ENCODE measurements at regions not wholly inside any gene's neighbourhood (a gene's known extent, or its start where the extent isn't known, plus 50 kb on each side); places are given as distances from the start of the nearest gene placed in this dataset.

DNA sequence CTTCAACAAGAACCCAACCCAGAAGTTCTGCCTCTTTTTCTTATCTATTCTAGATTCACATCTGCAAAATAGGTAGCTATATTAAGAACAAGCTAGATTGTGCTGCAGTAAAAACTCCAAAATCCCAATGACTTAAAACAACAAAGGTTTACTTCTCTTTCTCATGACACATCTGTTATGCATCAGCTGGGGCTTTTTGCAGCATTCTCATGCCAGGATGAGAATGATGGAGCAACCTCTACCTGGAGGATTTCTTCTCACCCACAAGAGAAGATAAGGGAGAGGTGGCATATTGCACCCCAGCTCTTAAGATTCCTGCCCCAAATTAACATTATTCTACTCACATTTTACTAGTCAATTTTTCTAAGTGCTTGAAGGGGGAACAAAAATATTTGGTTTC is 152.3 kb upstream of the SPAG17 start:
- no peak for TF ChIP-seq FOXP2 (optimal IDR thresholded peaks at IDR 0.05; ENCODE audit: borderline replicate concordance, extremely low read depth, extremely low read length, insufficient read depth)
- no peak for TF ChIP-seq POLR2AphosphoS5 (IDR thresholded peaks at IDR 0.05; ENCODE audit: low read depth, low read length)
- no peak for TF ChIP-seq SIN3A (IDR thresholded peaks at IDR 0.05; ENCODE audit: borderline replicate concordance, insufficient read depth, low read length)
- no peak for TF ChIP-seq TAF1 (IDR thresholded peaks at IDR 0.05; ENCODE audit: borderline replicate concordance, insufficient read depth, low read length)
- TF ChIP-seq, protein P1, sequence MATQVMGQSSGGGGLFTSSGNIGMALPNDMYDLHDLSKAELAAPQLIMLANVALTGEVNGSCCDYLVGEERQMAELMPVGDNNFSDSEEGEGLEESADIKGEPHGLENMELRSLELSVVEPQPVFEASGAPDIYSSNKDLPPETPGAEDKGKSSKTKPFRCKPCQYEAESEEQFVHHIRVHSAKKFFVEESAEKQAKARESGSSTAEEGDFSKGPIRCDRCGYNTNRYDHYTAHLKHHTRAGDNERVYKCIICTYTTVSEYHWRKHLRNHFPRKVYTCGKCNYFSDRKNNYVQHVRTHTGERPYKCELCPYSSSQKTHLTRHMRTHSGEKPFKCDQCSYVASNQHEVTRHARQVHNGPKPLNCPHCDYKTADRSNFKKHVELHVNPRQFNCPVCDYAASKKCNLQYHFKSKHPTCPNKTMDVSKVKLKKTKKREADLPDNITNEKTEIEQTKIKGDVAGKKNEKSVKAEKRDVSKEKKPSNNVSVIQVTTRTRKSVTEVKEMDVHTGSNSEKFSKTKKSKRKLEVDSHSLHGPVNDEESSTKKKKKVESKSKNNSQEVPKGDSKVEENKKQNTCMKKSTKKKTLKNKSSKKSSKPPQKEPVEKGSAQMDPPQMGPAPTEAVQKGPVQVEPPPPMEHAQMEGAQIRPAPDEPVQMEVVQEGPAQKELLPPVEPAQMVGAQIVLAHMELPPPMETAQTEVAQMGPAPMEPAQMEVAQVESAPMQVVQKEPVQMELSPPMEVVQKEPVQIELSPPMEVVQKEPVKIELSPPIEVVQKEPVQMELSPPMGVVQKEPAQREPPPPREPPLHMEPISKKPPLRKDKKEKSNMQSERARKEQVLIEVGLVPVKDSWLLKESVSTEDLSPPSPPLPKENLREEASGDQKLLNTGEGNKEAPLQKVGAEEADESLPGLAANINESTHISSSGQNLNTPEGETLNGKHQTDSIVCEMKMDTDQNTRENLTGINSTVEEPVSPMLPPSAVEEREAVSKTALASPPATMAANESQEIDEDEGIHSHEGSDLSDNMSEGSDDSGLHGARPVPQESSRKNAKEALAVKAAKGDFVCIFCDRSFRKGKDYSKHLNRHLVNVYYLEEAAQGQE (IDR thresholded peaks at IDR 0.05; ENCODE audit: insufficient read depth in 1 of 2, low read depth in 2 of 2, low read length in 2 of 2), result no peak

DNA sequence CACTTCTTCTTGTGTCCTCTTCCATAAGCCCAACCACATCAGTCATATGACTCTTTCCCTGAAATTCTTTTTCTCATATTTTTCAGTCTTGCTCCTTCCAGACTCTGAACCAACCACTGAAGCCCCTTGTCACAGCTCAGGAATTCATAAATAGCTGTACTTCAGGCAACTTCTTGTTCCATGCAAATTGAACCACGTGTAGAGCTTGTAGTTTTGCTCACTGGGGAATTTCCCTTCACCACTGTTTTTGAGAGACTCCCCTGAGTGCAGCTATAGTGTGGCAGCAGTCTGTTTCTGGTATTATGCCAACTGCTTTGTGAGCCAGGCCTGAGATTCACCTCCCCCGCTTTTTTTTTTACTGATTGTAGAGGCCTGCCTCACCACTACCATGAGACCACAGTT is 150.3 kb upstream of the SPAG17 start:
- no peak for TF ChIP-seq FOXP2 (optimal IDR thresholded peaks at IDR 0.05; ENCODE audit: borderline replicate concordance, extremely low read depth, extremely low read length, insufficient read depth)
- TF ChIP-seq POLR2AphosphoS5 (IDR thresholded peaks at IDR 0.05; ENCODE audit: low read depth, low read length), result no peak
- TF ChIP-seq TAF1 (IDR thresholded peaks at IDR 0.05; ENCODE audit: borderline replicate concordance, insufficient read depth, low read length), result no peak
- TF ChIP-seq, protein P1 (IDR thresholded peaks at IDR 0.05; ENCODE audit: insufficient read depth in 1 of 2, low read depth in 2 of 2, low read length in 2 of 2), result no peak
- TF ChIP-seq SIN3A (IDR thresholded peaks at IDR 0.05; ENCODE audit: borderline replicate concordance, insufficient read depth, low read length), result no peak

DNA sequence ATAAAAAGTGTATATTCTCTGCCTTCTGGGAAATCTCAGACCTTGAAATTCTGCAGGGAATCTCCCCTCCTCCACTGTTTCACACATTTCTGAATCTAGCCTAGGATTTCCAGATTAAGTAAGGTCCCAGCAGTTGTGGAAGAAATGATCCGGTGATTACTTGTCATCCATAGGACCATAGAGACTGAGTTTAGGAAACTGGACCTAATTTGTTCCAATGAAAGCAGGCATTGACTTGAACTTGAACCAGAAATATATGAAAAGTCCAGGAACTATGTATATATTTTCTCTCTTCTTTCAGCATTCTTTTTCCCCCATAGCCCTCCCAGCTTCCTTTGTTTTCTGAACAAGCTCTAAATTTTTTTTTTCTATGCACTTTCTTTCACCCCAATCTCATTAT is 149.5 kb upstream of the SPAG17 start:
- no peak for TF ChIP-seq TAF1 (IDR thresholded peaks at IDR 0.05; ENCODE audit: borderline replicate concordance, insufficient read depth, low read length)
- TF ChIP-seq SIN3A (IDR thresholded peaks at IDR 0.05; ENCODE audit: borderline replicate concordance, insufficient read depth, low read length), result no peak
- no peak for TF ChIP-seq FOXP2 (optimal IDR thresholded peaks at IDR 0.05; ENCODE audit: borderline replicate concordance, extremely low read depth, extremely low read length, insufficient read depth)
- TF ChIP-seq, protein P1 (IDR thresholded peaks at IDR 0.05; ENCODE audit: insufficient read depth in 1 of 2, low read depth in 2 of 2, low read length in 2 of 2), result no peak
- no peak for TF ChIP-seq POLR2AphosphoS5 (IDR thresholded peaks at IDR 0.05; ENCODE audit: low read depth, low read length)

DNA sequence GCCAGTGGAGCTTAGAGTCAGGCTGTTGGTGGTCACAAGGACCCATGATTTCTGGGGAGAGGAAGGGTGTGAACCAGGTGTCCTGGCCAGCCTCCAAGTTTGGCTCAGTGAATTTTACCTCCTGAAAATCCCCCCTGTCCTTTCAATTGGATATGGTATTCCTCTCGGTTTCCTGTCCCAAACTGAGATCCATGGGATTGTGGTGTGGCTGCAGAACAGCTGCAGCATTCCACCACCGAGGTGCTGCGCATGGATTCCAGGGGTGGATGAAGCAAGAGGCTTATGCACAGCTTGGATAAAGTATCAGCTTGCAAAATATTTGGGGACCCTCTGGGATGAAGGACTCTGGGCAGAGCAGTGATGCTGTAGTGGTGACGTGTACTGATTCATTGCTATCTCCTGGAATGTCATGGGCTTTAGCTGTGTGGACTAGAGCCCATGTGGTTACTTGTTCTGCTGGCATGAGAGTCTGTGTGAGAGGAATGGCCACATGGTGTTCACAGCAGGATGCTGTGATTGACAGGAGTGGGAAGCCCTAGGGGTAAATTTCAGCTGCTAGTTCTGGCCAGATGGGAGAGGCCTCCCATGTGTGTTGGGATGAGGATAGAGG is 148.7 kb upstream of the SPAG17 start:
- TF ChIP-seq TAF1 (IDR thresholded peaks at IDR 0.05; ENCODE audit: borderline replicate concordance, insufficient read depth, low read length) (no peak), FOXP2 (optimal IDR thresholded peaks at IDR 0.05; ENCODE audit: borderline replicate concordance, extremely low read depth, extremely low read length, insufficient read depth) (no peak), SIN3A (IDR thresholded peaks at IDR 0.05; ENCODE audit: borderline replicate concordance, insufficient read depth, low read length) (no peak), POLR2AphosphoS5 (IDR thresholded peaks at IDR 0.05; ENCODE audit: low read depth, low read length) (no peak)
- TF ChIP-seq, protein P1 (IDR thresholded peaks at IDR 0.05; ENCODE audit: insufficient read depth in 1 of 2, low read depth in 2 of 2, low read length in 2 of 2), result no peak
